ENCODE measurements at regions not wholly inside any gene's neighbourhood (a gene's known extent, or its start where the extent isn't known, plus 50 kb on each side); places are given as distances from the start of the nearest gene placed in this dataset.

- no peak overlapping the region for H3K4me3 ChIP-seq (ENCODE audit: low read depth, low read length)
- TF ChIP-seq, protein P1, sequence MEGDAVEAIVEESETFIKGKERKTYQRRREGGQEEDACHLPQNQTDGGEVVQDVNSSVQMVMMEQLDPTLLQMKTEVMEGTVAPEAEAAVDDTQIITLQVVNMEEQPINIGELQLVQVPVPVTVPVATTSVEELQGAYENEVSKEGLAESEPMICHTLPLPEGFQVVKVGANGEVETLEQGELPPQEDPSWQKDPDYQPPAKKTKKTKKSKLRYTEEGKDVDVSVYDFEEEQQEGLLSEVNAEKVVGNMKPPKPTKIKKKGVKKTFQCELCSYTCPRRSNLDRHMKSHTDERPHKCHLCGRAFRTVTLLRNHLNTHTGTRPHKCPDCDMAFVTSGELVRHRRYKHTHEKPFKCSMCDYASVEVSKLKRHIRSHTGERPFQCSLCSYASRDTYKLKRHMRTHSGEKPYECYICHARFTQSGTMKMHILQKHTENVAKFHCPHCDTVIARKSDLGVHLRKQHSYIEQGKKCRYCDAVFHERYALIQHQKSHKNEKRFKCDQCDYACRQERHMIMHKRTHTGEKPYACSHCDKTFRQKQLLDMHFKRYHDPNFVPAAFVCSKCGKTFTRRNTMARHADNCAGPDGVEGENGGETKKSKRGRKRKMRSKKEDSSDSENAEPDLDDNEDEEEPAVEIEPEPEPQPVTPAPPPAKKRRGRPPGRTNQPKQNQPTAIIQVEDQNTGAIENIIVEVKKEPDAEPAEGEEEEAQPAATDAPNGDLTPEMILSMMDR (IDR thresholded peaks at IDR 0.05; ENCODE audit: low read depth, low read length): no peak
Measured at GRCh38 chr10:62503872-62504271, 129.7 kb downstream of the ZNF365 start.

- TF ChIP-seq, protein P1 (IDR thresholded peaks at IDR 0.05; ENCODE audit: low read depth, low read length): no peak
- no peak overlapping the region for H3K4me3 ChIP-seq (ENCODE audit: low read depth, low read length)
Measured at GRCh38 chr10:62506371-62506770, 132.2 kb downstream of the ZNF365 start.

DNA sequence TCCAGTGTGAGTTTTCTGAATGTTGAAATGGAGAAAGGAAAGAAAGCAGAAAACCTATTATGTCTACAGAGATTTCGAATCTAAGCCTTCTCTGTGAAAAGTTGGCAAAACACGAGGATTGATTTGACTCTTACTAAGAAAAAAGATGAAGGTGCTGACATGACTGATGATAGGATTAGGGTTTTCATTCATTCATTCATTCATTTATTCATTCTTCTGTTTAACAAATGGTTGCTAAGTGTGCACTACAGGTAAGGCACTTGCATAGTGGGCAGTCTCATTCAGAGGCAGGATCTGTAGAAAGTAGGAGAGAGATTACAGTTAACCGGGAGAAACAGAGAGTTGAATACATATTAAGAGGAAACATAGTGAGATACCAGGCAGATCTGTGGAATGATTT is 137.1 kb downstream of the ZNF365 start:
- no peak overlapping the region for H3K4me3 ChIP-seq (ENCODE audit: low read depth, low read length)
- TF ChIP-seq, protein P1 (IDR thresholded peaks at IDR 0.05; ENCODE audit: low read depth, low read length): no peak

DNA sequence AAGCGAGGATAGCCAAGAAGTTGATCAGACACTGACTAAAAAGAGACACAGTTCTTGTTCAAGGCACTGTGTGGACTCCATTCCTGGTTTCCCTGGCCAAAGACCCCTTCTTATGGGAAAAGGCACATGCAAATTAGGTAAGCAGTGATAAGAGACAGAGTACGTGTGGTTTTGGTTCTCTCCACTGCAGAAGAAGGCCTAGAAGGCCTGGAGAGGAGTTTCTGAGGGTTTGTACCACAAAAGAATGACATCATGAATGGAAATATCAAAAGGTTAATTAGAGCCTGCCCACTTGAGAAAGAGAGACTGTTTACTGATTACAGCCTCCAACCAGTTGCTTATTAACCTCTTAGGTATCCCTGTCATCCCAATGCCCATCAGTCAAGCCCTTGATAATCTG is 137.5 kb downstream of the ZNF365 start:
- H3K4me3 ChIP-seq (ENCODE audit: low read depth, low read length): no peak overlapping the region
- TF ChIP-seq, protein P1 (IDR thresholded peaks at IDR 0.05; ENCODE audit: low read depth, low read length): no peak

DNA sequence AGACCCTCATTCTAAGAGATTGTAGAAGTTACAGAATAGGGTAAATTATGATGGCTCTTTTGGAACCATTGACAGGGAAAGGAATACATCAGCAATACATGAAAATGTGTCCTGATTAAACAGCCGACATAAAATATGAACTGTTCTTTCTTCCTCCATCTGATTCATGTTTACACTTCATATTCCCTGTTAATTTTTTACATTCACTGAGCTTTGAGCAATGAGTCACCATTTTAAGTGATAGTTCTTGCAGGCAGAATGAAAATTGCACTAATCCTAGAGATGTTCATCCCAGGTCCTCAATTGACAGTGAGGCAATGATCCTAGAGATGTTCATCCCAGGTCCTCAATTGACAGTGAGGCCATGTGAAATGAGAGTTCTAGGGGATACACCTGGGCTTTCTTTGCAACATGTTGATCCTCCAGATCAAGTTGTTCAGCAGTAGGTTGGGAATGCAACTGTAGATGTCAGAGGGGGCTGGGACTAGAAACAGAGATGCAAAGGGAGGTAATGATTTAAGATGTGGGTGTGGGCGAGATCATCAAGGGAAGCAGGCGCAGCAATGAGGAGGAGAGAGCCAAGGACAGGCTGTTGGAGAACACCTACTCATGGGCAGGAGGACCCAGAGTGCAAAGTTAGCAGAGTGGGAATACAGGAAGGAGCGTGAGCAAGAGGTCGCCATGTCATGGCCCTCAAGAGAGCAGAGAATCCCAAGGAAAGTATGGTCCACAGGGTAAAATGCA is 138.7 kb downstream of the ZNF365 start:
- TF ChIP-seq, protein P1 (IDR thresholded peaks at IDR 0.05; ENCODE audit: low read depth, low read length): no peak
- no peak overlapping the region for H3K4me3 ChIP-seq (ENCODE audit: low read depth, low read length)

GRCh38 chr10:62514079-62514693 is 140.0 kb downstream of the ZNF365 start:
- no peak overlapping the region for H3K4me3 ChIP-seq (ENCODE audit: low read depth, low read length)
- TF ChIP-seq, protein P1 (IDR thresholded peaks at IDR 0.05; ENCODE audit: low read depth, low read length): no peak

- TF ChIP-seq, protein P1 (IDR thresholded peaks at IDR 0.05; ENCODE audit: low read depth, low read length): no peak
- no peak overlapping the region for H3K4me3 ChIP-seq (ENCODE audit: low read depth, low read length)
Measured at GRCh38 chr10:62517252-62517651, 143.1 kb downstream of the ZNF365 start.

Measured in WI38 (cell line).